Globus pallidus (tissue), 1 donor: ENCODE measurements at regions not wholly inside any gene's neighbourhood (a gene's known extent, or its start where the extent isn't known, plus 50 kb on each side); places are given as distances from the start of the nearest gene placed in this dataset.

Experiments used
- DNase-seq: peaks from one replicate; pipeline ENCODE4 v3.0.0-alpha.2; 2015; ENCODE audit warnings: low spot score

DNA sequence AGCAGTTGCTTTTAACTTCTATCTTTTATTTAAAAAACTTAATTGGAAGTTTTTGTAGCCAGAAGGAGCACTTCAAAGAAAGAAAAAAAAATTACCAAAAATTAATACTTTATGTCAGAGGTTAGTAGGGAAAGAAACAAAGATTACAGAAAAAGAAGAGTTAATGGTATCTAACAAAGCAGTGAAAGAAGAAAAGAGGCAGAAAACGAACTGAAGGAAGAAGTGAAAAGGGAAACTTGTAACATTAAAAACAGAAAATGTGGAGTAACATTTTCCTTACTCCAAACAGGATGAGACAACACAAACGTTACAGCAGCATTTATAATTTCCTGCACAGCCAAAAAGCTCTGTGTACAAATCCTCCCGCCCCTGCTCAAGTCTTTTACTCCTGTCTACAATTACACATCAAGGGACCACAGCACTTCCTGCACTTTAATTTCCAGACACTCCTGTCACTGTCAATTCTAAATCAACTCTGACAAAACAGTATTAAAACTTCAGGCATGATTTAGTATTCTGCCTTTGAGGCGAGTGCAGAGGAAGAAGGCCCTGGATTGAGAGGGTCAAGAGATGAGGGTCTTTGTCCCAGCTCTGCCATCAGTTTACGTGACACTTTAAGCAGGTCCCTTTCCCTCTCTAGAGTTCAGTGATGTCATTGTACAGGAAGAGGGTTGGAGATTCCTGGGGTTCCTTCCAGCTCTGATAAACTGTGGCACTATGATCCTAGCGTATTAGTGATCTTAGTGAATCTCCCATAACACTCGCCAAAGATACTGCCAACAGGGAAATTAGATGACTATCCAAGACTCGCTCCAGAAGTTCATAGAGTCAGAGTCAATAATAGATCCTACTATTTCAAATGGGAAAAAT is 53.2 kb upstream of the LSM14A start:
- DNase-seq = no peak

DNA sequence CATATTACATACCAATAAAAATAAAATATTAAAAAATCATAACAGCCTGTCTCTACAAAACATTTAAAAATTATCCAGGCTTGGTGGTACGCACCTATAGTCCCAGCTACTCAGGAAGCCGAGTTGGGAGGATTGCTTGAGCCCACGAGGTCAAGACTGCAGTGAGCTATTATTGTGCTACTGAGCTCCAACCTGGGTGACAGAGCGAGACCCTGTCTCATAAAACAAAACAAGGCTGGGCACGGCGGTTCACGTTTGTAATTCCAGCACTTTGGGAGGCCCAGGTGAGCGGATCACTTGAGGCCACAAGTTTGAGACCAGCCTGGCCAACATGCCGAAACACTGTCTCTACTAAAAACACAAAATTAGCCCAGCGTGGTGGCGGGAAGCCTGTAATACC is 52.2 kb upstream of the LSM14A start:
- no peak for DNase-seq

DNA sequence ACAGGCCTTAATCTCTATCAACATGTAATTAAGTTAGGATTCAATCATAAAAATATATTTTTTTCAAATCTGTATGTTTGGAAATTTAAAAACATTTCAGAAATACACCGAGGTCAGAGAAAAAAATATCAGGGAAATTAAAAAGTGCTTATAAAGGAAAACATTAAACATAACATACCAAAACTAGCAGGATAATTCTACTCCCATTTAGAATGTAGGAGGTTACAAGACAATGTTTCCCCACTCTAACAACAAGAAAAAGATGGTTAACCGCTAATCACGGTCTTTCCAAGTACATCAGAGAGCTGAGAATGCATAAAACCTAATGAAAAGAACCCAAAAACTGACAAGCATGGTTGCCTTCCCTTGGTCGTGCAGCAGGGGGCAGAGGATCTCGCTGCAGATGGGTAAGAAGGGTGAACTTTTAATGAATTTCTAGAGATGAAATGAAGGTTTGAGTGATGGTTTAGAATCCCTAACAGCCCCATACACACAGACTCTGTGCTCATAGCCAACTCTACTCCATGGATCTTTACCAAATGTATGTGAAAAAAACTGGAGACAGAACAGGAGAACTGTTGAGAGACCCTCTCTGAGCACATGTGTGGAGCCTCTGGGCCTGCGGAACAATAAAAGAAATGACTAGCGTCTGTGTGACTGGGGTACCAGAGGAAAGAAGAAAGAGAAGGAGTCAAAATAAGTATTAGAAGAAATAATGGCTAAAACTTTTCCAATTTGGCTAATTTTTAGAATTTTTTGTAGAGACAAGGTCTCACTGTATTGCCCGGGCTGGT is 51.3 kb upstream of the LSM14A start:
- DNase-seq = no peak
